Common myeloid progenitor, CD34-positive (primary cell): ENCODE measurements at regions not wholly inside any gene's neighbourhood (a gene's known extent, or its start where the extent isn't known, plus 50 kb on each side); places are given as distances from the start of the nearest gene placed in this dataset.

Source experiments
- CTCF ChIA-PET: fragments of 350-600 bp; sonication (Branson Sonifier 250); formaldehyde crosslinking; loops from one replicate; lab custom pipeline; 2021; ENCODE audit warnings: antibody characterized with exemption; lab: Charles Lee
- POLR2A ChIA-PET: fragments of 350-600 bp; sonication (Branson Sonifier 250); formaldehyde crosslinking; loops from one replicate; lab custom pipeline; 2021; ENCODE audit warnings: antibody characterized with exemption; lab: Charles Lee
- DNase-seq, 3 donors: peaks; one replicate each; pipeline versions ENCODE4 v3.0.0 to v3.0.0-alpha.2; 2013
- H3K27ac ChIP-seq, 2 experiments: 1 replicate in 1 of 2; 2 replicates in 1 of 2; pipeline ENCODE4 v1.7.0; 2013; ENCODE audit warnings: inconsistent platforms in 2 of 2, low read length in 2 of 2, mild to moderate bottlenecking in 2 of 2, low read depth in 1 of 2, moderate library complexity in 1 of 2; ENCODE audit not compliant: severe bottlenecking in 2 of 2, insufficient read depth in 1 of 2, poor library complexity in 1 of 2
- H3K27me3 ChIP-seq, 5 experiments: replicated peaks in 2 of 5; 1 replicate in 3 of 5; 2 replicates in 2 of 5; pipeline versions ENCODE4 v1.6.1 to v1.7.0; 2013; ENCODE audit warnings: low read length in 4 of 5, mild to moderate bottlenecking in 2 of 5, moderate library complexity in 2 of 5, inconsistent platforms in 1 of 5; ENCODE audit not compliant: insufficient read depth in 5 of 5, control insufficient read depth in 4 of 5
- H3K36me3 ChIP-seq, 4 experiments: 1 replicate in 2 of 4; 2 replicates in 2 of 4; pipeline versions ENCODE4 v1.6.1 to v1.7.0; 2013; ENCODE audit warnings: low read length in 3 of 4, control low read depth in 1 of 4, mild to moderate bottlenecking in 1 of 4; ENCODE audit not compliant: control insufficient read depth in 4 of 4, insufficient read depth in 4 of 4
- H3K4me1 ChIP-seq, 4 experiments: 1 replicate in 3 of 4; 2 replicates in 1 of 4; pipeline versions ENCODE4 v1.6.1 to v1.7.1; 2013; ENCODE audit warnings: low read length in 3 of 4, mild to moderate bottlenecking in 3 of 4, control low read depth in 1 of 4, inconsistent platforms in 1 of 4, moderate library complexity in 1 of 4; ENCODE audit not compliant: control insufficient read depth in 4 of 4, insufficient read depth in 4 of 4; ENCODE audit errors: control extremely low read depth in 1 of 4
- H3K4me3 ChIP-seq, 7 experiments: 1 replicate in 4 of 7; 2 replicates in 3 of 7; pipeline versions ENCODE4 v1.5.1 to v1.7.0; 2013; ENCODE audit warnings: mild to moderate bottlenecking in 7 of 7, low read length in 6 of 7, moderate library complexity in 6 of 7, inconsistent platforms in 2 of 7, low read depth in 2 of 7, control low read depth in 1 of 7; ENCODE audit not compliant: insufficient read depth in 4 of 7, control insufficient read depth in 1 of 7; ENCODE audit errors: extremely low read depth in 1 of 7
- H3K9me3 ChIP-seq, 5 experiments: 1 replicate in 4 of 5; 2 replicates in 1 of 5; pipeline versions ENCODE4 v1.6.1 to v1.7.1; 2013; ENCODE audit warnings: low read length in 4 of 5, mild to moderate bottlenecking in 2 of 5, inconsistent platforms in 1 of 5, low read depth in 1 of 5, moderate library complexity in 1 of 5; ENCODE audit not compliant: control insufficient read depth in 4 of 5, insufficient read depth in 2 of 5; ENCODE audit errors: control extremely low read depth in 1 of 5
- WGBS: methylation state at CpG from one replicate; pipeline ENCODE4 v1.1.5; 2013; ENCODE audit not compliant: insufficient coverage; 5-methylcytosine and 5-hydroxymethylcytosine counted together

DNA sequence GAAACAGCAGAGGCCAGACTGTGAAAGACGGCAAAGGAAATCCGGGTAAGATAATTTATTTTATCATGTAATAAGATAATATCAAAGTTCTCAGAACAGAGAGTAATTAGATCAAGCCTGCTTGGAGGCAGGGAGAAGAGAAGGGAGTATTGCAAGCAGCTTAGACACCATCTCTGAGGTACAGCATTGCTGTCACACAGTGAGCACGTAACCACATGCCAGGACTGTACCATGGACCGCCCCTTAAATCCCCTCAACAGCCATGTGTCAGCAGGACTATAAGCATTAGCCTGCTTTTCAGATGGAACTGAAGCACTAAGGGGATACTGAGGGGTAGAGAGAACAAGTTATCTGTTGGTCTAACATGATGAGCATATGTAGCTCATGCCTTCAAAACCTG lies 141.5 kb downstream of the C6orf118 start:
- H3K9me3 ChIP-seq, result peaks cover 0 to 3% (median 0%) of the 10 kb centered on the region in 5 experiments
- 93% methylated on average over 2 of the region's 4 CpGs for WGBS
- no peaks in the 10 kb centered on the region for H3K4me1 ChIP-seq
- H3K27me3 ChIP-seq, result no peaks in the 10 kb centered on the region
- POLR2A ChIA-PET, result no interaction called here
- DNase-seq, result no peak
- no peak overlapping the region for H3K27ac ChIP-seq
- no peak overlapping the region for H3K4me3 ChIP-seq
- no peaks in the 10 kb centered on the region for H3K36me3 ChIP-seq
- CTCF ChIA-PET, result no interaction called here

DNA sequence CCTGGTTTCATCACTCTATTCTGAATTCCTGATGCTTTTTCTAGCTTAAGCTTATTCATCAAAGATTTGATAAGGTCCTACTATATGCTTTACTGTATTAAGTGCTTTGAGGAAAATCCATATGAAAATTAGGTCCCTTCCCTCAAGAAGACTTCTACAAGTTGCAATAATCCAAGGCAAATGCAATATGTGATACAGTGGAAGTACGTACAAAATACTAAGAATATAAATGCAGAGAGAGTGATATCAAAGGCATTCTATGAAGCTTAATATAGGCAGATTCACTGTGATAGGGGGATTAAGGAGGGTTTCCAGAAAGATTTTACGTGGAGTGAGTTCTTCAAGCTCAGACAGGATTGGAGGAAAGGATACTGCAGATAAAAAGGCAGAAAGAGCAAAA lies 142.1 kb downstream of the C6orf118 start:
- DNase-seq, result no peak
- no peak overlapping the region for H3K4me3 ChIP-seq
- H3K9me3 ChIP-seq, result peaks cover 0 to 3% (median 0%) of the 10 kb centered on the region in 5 experiments
- no peak overlapping the region for H3K27ac ChIP-seq
- no peaks in the 10 kb centered on the region for H3K4me1 ChIP-seq
- no peaks in the 10 kb centered on the region for H3K27me3 ChIP-seq
- CTCF ChIA-PET, result no interaction called here
- 100% methylated on average over 1 of the region's 2 CpGs for WGBS
- POLR2A ChIA-PET, result no interaction called here
- H3K36me3 ChIP-seq, result no peaks in the 10 kb centered on the region

DNA sequence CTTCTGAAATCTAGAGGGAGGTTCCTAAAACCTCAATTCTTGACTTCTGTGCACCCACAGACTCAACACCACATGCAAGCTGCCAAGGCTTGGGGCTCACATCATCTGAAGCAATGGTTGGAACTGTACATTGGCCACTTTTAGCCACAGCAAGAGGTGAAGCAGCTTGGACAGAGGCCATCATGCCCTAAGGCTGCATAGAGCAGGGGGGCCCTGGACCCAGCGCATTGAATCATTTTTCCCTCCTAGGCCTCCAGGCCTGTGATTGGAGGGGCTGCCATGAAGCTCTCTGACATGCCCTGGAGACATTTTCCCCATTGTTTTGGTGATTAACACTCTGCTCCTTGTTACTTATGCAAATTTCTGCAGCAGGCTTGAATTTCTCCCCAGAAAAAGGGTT lies 145.9 kb downstream of the C6orf118 start:
- Histone ChIP-seq H3K9me3 (peaks cover 0 to 6% (median 0%) of the 10 kb centered on the region in 5 experiments), H3K4me3 (no peak overlapping the region), H3K36me3 (no peaks in the 10 kb centered on the region), H3K4me1 (no peaks in the 10 kb centered on the region), H3K27me3 (no peaks in the 10 kb centered on the region), H3K27ac (no peak overlapping the region)
- CTCF ChIA-PET, result no interaction called here
- 100% methylated on average over 1 of the region's 1 CpG for WGBS
- no peak for DNase-seq
- POLR2A ChIA-PET, result no interaction called here

DNA sequence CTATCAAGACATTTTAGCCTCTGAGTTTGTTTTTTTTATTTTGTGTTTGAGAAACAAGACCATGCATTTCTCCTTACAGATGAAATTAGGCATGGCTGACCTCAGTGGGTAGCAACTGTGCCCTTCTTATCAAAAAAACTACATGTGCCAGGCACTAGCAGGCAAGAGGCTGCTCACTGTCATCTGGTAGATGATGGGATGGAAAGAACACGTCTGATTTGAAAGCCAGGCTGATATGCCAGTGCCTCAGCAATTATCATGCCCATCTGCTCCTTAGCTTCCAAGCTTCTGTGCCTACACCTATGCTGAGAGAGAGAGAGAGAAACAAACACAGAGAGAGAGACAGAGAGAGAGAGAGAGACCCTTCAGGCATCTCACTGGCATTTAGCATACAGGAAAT lies 149.9 kb downstream of the C6orf118 start:
- CTCF ChIA-PET, result no interaction called here
- H3K4me3 ChIP-seq, result no peak overlapping the region
- H3K27ac ChIP-seq, result no peak overlapping the region
- H3K27me3 ChIP-seq, result no peaks in the 10 kb centered on the region
- DNase-seq, result no peak
- H3K4me1 ChIP-seq, result no peaks in the 10 kb centered on the region
- H3K9me3 ChIP-seq, result peaks cover 0 to 6% (median 0%) of the 10 kb centered on the region in 5 experiments
- WGBS, result 86% methylated on average over 1 of the region's 1 CpG
- H3K36me3 ChIP-seq, result no peaks in the 10 kb centered on the region
- POLR2A ChIA-PET, result no interaction called here

DNA sequence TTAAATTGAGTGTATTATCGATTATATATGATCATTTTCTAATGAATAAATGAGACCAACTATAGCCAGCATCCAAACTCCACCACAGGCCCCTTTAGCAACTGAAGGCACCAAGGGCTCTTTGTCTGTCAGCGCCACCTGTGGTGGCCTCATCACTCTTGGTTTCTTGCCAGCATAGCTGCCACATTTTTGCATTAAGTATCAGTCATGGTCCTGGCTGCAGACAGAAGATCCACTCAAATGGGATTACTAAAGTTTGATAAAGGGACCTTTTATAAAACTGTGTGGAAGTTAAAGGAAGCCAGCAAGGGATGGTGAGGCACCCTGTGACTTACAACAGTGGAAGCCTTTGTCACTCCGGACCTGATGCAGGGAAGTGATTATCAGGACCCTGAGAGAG lies 162.9 kb downstream of the C6orf118 start:
- Histone ChIP-seq H3K9me3 (no peaks in the 10 kb centered on the region), H3K4me1 (no peaks in the 10 kb centered on the region), H3K36me3 (no peaks in the 10 kb centered on the region), H3K4me3 (no peak overlapping the region), H3K27ac (no peak overlapping the region), H3K27me3 (no peaks in the 10 kb centered on the region)
- WGBS, result 85% methylated on average over 2 of the region's 3 CpGs
- DNase-seq, result no peak
- CTCF ChIA-PET, result no interaction called here
- POLR2A ChIA-PET, result no interaction called here

DNA sequence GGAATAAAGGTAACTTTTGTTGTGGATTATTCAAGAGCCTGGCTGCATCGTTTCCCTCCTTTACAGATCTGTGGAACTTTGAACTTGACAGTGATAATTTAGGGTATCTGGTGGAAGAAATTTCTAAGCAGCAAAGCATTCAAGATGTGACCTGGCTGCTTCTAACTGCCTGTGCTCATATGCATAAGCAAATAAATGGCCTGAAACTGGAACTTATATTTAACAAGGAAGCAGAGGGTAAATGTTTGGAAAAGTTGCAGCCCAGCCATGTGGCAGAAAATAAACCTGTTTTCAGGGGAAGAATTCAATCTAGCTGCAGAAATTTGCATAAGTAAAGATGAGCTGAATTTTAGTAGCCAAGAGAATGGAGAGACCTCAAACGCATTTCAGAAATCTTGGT lies 173.5 kb downstream of the C6orf118 start:
- ChIA-PET POLR2A (no interaction called here), CTCF (no interaction called here)
- Histone ChIP-seq H3K27me3 (no peaks in the 10 kb centered on the region), H3K4me3 (no peak overlapping the region), H3K27ac (no peak overlapping the region), H3K9me3 (peaks cover 0 to 8% (median 5%) of the 10 kb centered on the region in 5 experiments), H3K36me3 (no peaks in the 10 kb centered on the region), H3K4me1 (no peaks in the 10 kb centered on the region)
- 100% methylated on average over 2 of the region's 2 CpGs for WGBS
- DNase-seq, result no peak

DNA sequence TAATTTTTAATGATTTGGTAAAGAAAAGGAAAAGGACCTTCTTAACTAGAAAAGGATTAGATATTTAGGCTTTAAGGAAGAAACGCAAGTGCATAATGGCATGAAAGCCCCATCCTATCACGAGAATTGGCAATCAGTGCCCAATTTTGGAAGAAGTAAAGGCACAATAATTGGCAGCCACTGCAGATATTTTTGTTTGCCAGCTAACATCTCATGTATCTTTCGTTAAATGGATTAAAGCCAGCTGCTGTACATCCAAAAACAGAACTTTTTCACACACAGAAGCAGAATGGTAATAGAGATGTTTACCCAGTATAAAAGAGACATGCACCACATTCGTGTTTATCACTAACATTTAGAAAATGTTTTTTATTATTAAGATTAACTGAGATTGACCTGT lies 180.3 kb downstream of the C6orf118 start:
- Histone ChIP-seq H3K36me3 (no peaks in the 10 kb centered on the region), H3K27me3 (no peaks in the 10 kb centered on the region), H3K27ac (no peak overlapping the region), H3K4me1 (no peaks in the 10 kb centered on the region), H3K9me3 (no peaks in the 10 kb centered on the region), H3K4me3 (no peak overlapping the region)
- WGBS, result 88% methylated on average over 2 of the region's 4 CpGs
- ChIA-PET CTCF (interaction anchor here (1.1 kb wide), 1 partner anchor 12 kb away, joined by 3 read pairs; no protein-coding TSS in a partner anchor), POLR2A (no interaction called here)
- DNase-seq, result no peak
